Stimulated activated CD4-positive, alpha-beta T cell treated with anti-CD3 and anti-CD28 coated beads, Interleukin-1b, Interleukin-23, amount 100 ng/mL, for 1 hour (primary cell): ENCODE measurements at regions not wholly inside any gene's neighbourhood (a gene's known extent, or its start where the extent isn't known, plus 50 kb on each side); places are given as distances from the start of the nearest gene placed in this dataset.

Experiments used
- DNase-seq, 2 donors: peaks; one replicate each; pipeline ENCODE4 v3.0.0-alpha.2; 2020; ENCODE audit warnings: low read depth in 2 of 2

- DNase-seq, result no peak
Observed at GRCh38 chr13:105928048-105928447, 607.4 kb downstream of the EFNB2 start.

GRCh38 chr13:105925496-105925895 is 610.0 kb downstream of the EFNB2 start:
- DNase-seq, result no peak

DNA sequence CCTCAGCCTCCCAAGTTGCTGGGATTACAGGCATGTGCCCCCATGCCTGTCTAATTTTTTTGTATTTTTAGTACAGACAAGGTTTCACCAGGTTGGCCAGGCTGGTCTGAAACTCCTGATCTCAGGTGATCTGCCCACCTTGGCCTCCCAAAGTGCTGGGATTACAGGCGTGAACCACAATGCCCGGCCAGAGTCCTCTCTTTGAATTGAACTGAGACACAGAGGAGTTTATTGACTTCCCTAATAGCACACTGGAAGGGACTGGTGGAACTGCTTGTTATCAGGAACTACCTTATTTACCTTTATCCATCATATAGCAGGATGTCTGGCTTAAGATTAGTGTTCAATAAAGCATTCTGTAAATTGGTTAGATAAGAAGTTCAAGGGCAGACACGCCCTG is 613.8 kb downstream of the EFNB2 start:
- no peak for DNase-seq

DNA sequence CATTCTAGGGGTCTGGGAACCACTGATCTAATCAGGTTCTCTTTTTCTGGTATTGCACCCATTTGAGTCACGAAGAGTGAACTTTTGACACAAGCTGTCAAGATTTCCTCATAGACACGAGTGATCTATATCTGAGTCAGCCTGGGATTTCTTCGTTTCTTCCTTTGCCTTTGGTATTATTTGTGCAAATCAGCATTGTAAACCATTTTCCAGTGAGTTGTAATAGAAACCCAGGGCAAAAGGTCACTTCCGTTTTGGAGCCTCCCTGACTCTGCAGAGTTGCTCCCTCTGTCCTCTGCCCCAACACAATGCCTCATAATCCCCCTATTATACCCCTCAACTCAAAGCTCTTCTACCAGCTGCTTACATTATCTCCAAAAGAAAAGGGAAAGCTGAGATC is 615.1 kb downstream of the EFNB2 start:
- DNase-seq, result no peak

- DNase-seq, result no peak
Observed at GRCh38 chr13:105918842-105919741, 616.4 kb downstream of the EFNB2 start.

- DNase-seq, result no peak
Observed at GRCh38 chr13:105915146-105915850, 620.2 kb downstream of the EFNB2 start.

DNA sequence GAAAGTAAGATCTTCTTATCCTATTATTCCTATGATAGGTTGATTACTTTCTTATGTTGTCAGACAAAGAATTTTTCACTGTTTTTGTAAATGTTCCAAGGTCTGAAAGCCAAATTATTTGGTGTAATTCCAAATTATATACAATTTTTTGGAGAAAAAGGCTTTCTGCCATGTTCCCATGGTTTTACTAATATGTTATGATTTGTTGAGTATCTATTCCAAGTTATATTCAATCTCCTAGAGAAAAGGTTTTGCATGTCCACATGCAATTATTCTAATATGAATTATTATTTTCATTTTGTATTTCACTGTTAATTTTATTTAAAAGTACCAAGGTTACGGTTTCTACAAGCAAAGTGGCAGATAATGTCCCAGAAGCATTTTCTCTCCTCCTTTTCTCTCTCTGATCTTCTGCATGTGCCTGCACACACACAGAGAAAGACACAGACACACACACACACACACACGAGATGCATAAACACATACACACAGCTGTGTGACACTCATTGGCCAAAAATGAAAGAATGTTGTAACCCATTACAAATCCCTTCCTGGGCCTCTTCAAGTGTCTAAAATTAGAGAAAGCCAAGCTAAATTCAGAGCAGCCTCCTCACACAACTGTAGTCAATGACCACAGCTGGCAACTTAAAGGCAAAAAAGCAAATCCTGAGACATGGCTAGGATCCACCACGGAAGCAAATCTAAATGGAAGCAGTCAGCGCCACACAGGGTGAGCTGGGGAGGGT is 621.0 kb downstream of the EFNB2 start:
- DNase-seq, result no peak

- no peak for DNase-seq
Observed at GRCh38 chr13:105908586-105908985, 626.9 kb downstream of the EFNB2 start.

DNA sequence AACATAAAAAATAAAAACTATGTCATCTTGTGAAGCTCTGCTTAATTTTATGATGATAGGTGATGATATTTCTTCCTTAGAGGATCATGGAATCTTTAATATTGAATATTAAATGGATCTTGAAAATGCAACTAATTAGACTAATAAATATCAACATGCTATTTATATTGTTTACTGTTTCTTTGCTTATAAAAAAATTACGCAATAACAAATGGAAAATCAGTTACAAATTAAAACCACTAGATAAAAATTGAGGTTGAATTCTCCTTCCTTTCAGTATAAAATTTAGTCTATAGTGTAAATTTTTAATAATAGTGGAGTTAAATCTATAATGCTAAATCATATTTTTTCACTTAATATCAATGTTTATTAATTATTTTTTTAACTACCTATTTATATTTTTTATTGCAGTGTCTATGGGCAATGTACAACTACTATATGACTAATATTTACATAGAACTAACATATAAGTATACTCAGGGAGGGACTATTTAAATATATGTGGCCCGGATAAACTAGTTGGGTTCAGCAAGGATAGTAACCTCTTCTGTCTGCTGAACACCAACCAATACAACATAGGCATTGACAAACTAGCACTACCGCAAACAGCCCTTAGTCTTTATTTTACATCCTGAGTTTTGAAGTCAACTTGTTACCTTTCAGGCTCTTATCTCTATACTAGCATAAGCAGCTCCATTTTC is 628.0 kb downstream of the EFNB2 start:
- no peak for DNase-seq

DNA sequence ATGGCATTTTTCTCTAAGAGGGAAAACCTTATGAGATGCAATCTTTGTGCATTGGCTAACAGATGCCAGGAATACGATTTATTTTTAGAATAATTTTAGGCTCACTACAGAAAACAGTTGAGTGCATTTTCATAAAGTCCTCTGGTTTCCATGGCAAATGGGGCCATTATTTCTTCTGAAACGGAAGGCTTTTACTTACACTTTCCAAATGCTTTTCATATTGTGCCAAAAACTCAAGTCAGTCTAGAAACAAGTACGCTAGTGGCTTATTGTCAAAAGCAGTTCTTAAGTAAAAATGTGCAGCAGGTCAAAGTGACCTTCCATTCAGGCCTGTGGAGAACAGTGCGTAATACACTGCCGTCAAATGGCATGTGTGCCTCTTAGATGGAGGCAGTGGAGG is 628.7 kb downstream of the EFNB2 start:
- DNase-seq, result no peak

DNA sequence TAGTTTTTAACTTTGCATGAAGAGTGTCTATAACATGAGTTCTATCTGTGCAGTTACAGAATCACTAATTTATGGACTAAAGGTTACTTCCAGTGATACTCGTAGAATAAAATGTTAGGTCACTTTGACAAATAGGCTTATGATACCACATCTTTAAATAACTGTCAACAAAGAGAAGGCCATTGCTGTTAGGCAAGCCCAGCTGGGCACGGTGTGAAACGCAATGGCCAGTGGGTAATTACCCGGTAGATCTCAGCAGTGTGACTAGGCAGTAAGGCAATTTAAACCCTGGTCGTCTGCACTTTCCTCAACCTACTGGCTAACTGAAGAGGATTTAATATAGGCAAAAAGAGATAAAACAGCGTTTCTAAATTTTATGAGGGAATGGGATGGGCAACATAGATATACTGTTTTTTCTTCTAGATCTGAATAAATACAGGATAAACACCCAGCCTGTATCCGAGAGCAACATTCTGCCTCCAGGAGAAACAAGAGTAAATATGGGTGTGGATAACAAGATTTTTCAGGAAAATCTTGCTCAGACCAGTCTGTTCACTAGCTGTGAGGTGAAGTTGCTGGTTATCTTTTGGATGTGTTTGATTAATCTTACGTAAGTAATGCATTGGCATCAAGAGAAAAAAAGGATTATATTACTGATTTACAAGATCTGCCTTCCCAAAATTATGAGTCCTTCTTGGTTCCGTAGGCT is 631.3 kb downstream of the EFNB2 start:
- no peak for DNase-seq

GRCh38 chr13:105902396-105902795 is 633.1 kb downstream of the EFNB2 start:
- DNase-seq, result no peak

- DNase-seq, result no peak
Observed at GRCh38 chr13:105897575-105897974, 637.9 kb downstream of the EFNB2 start.

GRCh38 chr13:105894697-105895096 is 640.8 kb downstream of the EFNB2 start:
- DNase-seq, result no peak

- no peak for DNase-seq
Observed at GRCh38 chr13:105890509-105890908, 645.0 kb downstream of the EFNB2 start.

DNA sequence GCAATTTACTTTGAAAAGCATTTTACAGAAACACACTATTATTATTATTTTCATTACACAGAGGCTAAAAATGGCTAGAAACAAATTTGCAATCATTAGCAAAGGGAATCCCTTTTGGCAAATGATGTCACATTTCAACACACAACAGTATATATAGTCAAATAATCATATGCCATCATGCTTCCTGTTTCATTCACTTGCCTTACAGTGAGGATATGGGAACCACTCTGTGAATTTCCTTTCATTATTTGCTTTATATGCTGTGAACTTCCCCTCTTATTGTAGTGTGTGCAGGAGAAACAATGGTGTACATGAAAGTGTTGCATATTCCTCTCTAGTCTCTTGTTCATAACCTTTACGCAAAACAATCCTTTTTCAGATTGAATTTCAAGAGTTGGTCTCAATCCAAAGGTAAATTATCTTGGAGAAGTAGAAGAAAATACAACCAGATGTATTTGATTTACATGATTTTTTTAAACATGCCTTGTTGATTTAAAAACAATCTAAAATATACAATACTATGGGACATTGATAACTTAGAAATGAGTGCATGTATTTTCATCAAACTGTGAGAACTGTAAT is 657.3 kb downstream of the EFNB2 start:
- no peak for DNase-seq

GRCh38 chr13:105874814-105875213 is 660.6 kb downstream of the EFNB2 start:
- DNase-seq, result no peak

DNA sequence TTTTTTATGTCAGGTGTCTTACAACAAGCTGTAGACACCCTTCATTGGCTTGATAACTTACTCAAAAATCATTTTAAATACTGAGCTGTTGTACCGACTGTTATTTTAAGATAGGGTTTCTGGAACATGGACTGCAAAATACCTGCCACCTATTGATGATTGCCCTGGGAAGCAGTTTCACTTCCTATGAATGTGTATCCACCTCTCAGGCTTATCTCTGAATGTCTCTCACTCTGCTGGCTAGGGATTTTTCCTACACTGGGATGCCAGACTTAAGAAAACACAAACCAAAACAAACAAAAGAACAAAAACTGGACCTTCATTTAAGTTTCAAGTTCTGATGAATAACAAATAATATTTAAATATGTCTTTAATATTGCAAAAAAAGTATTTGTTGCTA is 663.7 kb downstream of the EFNB2 start:
- no peak for DNase-seq

- no peak for DNase-seq
Observed at GRCh38 chr13:105871326-105871725, 664.1 kb downstream of the EFNB2 start.

- DNase-seq, result no peak
Observed at GRCh38 chr13:105863300-105863920, 672.1 kb downstream of the EFNB2 start.
